ENCODE measurements at regions not wholly inside any gene's neighbourhood (a gene's known extent, or its start where the extent isn't known, plus 50 kb on each side); places are given as distances from the start of the nearest gene placed in this dataset.
"Not testable (repeated sequence)": the region's sequence is repeated elsewhere in the genome, so short reads cannot be mapped to it uniquely, and the experiment has no call there.

GRCh38 chr1:234793924-234794323 lies 183.9 kb upstream of the IRF2BP2 start:
- POLR2A ChIA-PET, CTCF ChIA-PET: not testable (repeated sequence)

DNA sequence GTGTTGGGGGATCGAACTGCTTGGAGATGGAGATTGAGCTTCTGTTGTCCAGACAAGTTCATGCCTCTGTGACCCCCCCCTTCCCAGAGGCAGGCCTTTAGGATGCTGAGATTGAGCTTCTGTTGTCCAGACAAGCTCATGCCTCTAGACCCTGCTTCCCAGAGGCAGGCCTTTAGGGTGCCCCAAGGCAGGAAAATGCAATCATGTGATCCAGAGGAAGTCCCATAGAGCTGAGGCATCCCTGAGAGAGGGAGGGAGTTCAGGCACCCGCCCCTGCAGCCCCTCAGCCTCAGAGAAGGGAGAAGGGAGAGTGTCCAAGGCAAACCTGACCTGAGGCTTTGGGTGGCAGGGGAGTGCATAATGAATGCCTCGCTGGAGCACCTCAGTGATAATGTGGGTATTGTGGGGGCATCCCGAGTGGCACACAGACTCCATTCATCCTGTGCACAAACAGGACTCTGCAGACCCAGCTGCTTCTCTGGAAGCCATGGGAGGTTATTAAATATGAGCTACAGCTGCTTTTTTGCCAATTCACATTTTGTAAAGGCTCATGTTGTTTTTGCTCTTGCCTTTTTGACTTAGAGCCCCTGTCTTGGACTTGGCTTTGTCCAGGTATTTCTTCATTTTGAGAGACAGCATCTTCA lies 182.4 kb upstream of the IRF2BP2 start:
- CTCF ChIA-PET: not testable (repeated sequence)

More at GRCh38 chr1:234793924-234794323, 183.9 kb upstream of the IRF2BP2 start:
- not testable (repeated sequence) for H3K27ac ChIP-seq (ENCODE audit: extremely low read depth, low read depth, low read length); H3K36me3 ChIP-seq (ENCODE audit: control insufficient read depth in 2 of 2, insufficient read depth in 1 of 2, low read length in 2 of 2); H3K4me1 ChIP-seq (ENCODE audit: control insufficient read depth, insufficient read depth, low read length); H3K9me3 ChIP-seq (ENCODE audit: control insufficient read depth, insufficient read depth, low read depth, low read length); H3K4me3 ChIP-seq (ENCODE audit: low read depth, low read length)

GRCh38 chr1:234791615-234792014 lies 181.6 kb upstream of the IRF2BP2 start:
- H3K4me3 ChIP-seq (ENCODE audit: low read depth, low read length); H3K4me1 ChIP-seq (ENCODE audit: control insufficient read depth, insufficient read depth, low read length); POLR2A ChIA-PET; H3K9me3 ChIP-seq (ENCODE audit: control insufficient read depth, insufficient read depth, low read depth, low read length); H3K27ac ChIP-seq (ENCODE audit: extremely low read depth, low read depth, low read length); H3K36me3 ChIP-seq (ENCODE audit: control insufficient read depth in 2 of 2, insufficient read depth in 1 of 2, low read length in 2 of 2); CTCF ChIA-PET: not testable (repeated sequence)

More for the DNA sequence above, 182.4 kb upstream of the IRF2BP2 start:
- H3K4me1 ChIP-seq (ENCODE audit: control insufficient read depth, insufficient read depth, low read length); POLR2A ChIA-PET; H3K36me3 ChIP-seq (ENCODE audit: control insufficient read depth in 2 of 2, insufficient read depth in 1 of 2, low read length in 2 of 2); H3K4me3 ChIP-seq (ENCODE audit: low read depth, low read length); H3K9me3 ChIP-seq (ENCODE audit: control insufficient read depth, insufficient read depth, low read depth, low read length); H3K27ac ChIP-seq (ENCODE audit: extremely low read depth, low read depth, low read length): not testable (repeated sequence)

- H3K4me3 ChIP-seq (ENCODE audit: low read depth, low read length); H3K9me3 ChIP-seq (ENCODE audit: control insufficient read depth, insufficient read depth, low read depth, low read length); H3K36me3 ChIP-seq (ENCODE audit: control insufficient read depth in 2 of 2, insufficient read depth in 1 of 2, low read length in 2 of 2); H3K4me1 ChIP-seq (ENCODE audit: control insufficient read depth, insufficient read depth, low read length); POLR2A ChIA-PET; CTCF ChIA-PET; H3K27ac ChIP-seq (ENCODE audit: extremely low read depth, low read depth, low read length): not testable (repeated sequence)
Measured at GRCh38 chr1:234790333-234790732, 180.4 kb upstream of the IRF2BP2 start.

DNA sequence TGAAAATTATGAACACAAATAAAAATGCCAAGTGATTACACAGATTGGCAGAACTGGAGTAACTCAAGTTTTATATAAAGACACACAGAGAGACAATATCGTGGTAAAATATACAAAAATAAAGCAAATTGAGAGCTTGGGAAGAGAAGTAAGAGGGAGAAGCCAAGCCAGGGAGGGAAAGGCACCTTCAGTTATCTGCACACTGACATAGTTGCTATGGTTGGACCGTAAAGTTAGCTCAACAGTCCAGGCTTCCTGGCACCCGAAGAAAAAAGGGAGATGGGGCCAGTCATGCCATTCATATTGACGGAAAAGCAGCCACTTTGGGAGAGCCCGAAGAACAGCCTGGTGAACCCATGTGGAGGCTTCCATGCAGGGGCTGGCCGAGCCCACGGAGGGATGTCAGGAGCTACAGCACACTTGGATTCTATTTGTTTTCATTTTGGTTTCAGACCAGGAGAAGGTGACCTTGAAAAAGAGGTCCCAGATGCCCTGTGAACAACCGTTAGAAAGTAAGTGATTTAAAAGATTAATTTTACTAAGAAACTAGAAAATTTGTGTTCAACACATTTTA lies 177.1 kb upstream of the IRF2BP2 start:
- H3K36me3 ChIP-seq (ENCODE audit: control insufficient read depth in 2 of 2, insufficient read depth in 1 of 2, low read length in 2 of 2); H3K27ac ChIP-seq (ENCODE audit: extremely low read depth, low read depth, low read length); H3K4me1 ChIP-seq (ENCODE audit: control insufficient read depth, insufficient read depth, low read length); POLR2A ChIA-PET; H3K9me3 ChIP-seq (ENCODE audit: control insufficient read depth, insufficient read depth, low read depth, low read length); H3K4me3 ChIP-seq (ENCODE audit: low read depth, low read length); CTCF ChIA-PET: not testable (repeated sequence)

- H3K4me1 ChIP-seq (ENCODE audit: control insufficient read depth, insufficient read depth, low read length); CTCF ChIA-PET; H3K9me3 ChIP-seq (ENCODE audit: control insufficient read depth, insufficient read depth, low read depth, low read length); POLR2A ChIA-PET; H3K27ac ChIP-seq (ENCODE audit: extremely low read depth, low read depth, low read length); H3K4me3 ChIP-seq (ENCODE audit: low read depth, low read length); H3K36me3 ChIP-seq (ENCODE audit: control insufficient read depth in 2 of 2, insufficient read depth in 1 of 2, low read length in 2 of 2): not testable (repeated sequence)
Measured at GRCh38 chr1:234785922-234786321, 175.9 kb upstream of the IRF2BP2 start.

DNA sequence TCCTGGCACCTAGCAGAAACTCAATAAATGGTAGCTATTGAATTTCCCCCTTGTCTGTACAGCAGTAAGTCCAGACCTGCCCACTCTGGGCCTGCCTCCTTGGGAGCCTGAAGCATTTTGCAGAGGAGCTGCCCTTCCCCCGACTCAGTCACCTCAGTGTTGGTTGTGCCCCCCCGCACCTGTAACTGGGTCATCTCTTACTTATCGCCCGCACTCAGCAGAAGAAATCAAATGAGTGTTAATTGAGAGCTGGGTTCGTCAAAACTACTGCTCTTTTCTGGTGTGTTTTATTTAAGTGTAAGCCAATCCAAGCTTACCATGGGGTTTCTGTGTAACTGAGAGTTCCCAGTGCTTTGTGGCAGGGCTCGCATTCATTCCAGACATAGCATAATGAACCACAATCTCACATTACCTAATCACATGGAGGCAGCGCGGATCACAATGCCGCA lies 175.5 kb upstream of the IRF2BP2 start:
- CTCF ChIA-PET; H3K4me3 ChIP-seq (ENCODE audit: low read depth, low read length); H3K36me3 ChIP-seq (ENCODE audit: control insufficient read depth in 2 of 2, insufficient read depth in 1 of 2, low read length in 2 of 2); POLR2A ChIA-PET; H3K9me3 ChIP-seq (ENCODE audit: control insufficient read depth, insufficient read depth, low read depth, low read length); H3K27ac ChIP-seq (ENCODE audit: extremely low read depth, low read depth, low read length); H3K4me1 ChIP-seq (ENCODE audit: control insufficient read depth, insufficient read depth, low read length): not testable (repeated sequence)

DNA sequence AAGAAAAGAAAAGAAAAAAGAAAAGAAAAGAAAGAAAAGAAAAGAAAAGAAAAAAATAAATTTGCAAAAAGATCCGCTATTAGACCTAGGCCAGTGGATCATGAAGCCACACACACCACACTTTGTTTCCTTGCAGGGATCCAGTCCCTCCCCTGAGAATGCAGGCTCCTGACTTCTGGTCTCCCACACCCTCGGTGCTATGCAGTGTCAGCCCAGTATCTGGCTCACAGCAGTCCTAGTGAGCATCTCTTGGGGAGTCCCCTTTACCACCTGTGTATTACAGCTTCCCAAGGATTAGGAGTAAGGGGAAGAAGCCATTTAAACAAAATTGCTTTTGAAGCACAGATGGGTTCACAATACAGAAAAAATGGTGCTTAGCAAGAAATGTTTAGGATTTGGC lies 174.1 kb upstream of the IRF2BP2 start:
- H3K4me3 ChIP-seq (ENCODE audit: low read depth, low read length); H3K4me1 ChIP-seq (ENCODE audit: control insufficient read depth, insufficient read depth, low read length); POLR2A ChIA-PET; H3K27ac ChIP-seq (ENCODE audit: extremely low read depth, low read depth, low read length); H3K36me3 ChIP-seq (ENCODE audit: control insufficient read depth in 2 of 2, insufficient read depth in 1 of 2, low read length in 2 of 2); H3K9me3 ChIP-seq (ENCODE audit: control insufficient read depth, insufficient read depth, low read depth, low read length); CTCF ChIA-PET: not testable (repeated sequence)

Data from HEK293 (cell line).